HCT116 (cell line): ENCODE measurements at regions not wholly inside any gene's neighbourhood (a gene's known extent, or its start where the extent isn't known, plus 50 kb on each side); places are given as distances from the start of the nearest gene placed in this dataset.

ENCODE experiments used
- ATAC-seq: fragments of 200-7000 bp; cut with Tn5 transposase; 2 replicates; pipeline ENCODE4 v1.9.1; 2020; ENCODE audit warnings: mild to moderate bottlenecking, moderate library complexity
- BruUV-seq: library from RNA; stranded (reverse); fragments of 400-500 nt; replicated peaks from 2 replicates; lab custom pipeline; 2021; lab: Mats Ljungman, UMichigan
- CTCF ChIA-PET: fragments of 300-600 bp; sonication (Branson Sonifier 250); formaldehyde crosslinking; loops from one replicate; lab custom pipeline; 2021; ENCODE audit warnings: antibody characterized with exemption; lab: Charles Lee
- POLR2A ChIA-PET: fragments of 300-600, 350-600 bp; sonication (Branson Sonifier 250); formaldehyde crosslinking; loops from one replicate; lab custom pipeline; 2021; ENCODE audit warnings: antibody characterized with exemption; lab: Charles Lee
- RAD21 ChIA-PET, 2 experiments: fragments of 300-600 bp; sonication (Branson Sonifier 250); formaldehyde crosslinking; loops; one replicate each; lab custom pipeline; 2023; ENCODE audit warnings: low total read pairs in 2 of 2; ENCODE audit not compliant: uncharacterized antibody in 2 of 2, unreplicated experiment in 2 of 2, low non-redundant PET in 1 of 2; lab: Charles Lee
- DNase-seq: peaks from one replicate; pipeline ENCODE4 v3.0.0-alpha.2; 2010; ENCODE audit warnings: low read depth, low spot score
- H2AFZ ChIP-seq: fragments of 200-600 bp; shearing (Covaris generic), sonication (generic); 2 replicates; pipeline ENCODE4 v1.6.1; 2017; ENCODE audit warnings: low read depth, mixed run types, mixed read lengths, antibody characterized with exemption, low read length; ENCODE audit not compliant: poor library complexity, severe bottlenecking
- H3K27ac ChIP-seq: 2 replicates; pipeline ENCODE4 v1.5.1; 2012; ENCODE audit warnings: low read depth, low read length
- H3K27me3 ChIP-seq: fragments of 200-600 bp; sonication (generic); 2 replicates; pipeline ENCODE4 v1.6.1; 2016; ENCODE audit warnings: mixed run types, low read length, mixed read lengths; ENCODE audit not compliant: insufficient read depth
- H3K36me3 ChIP-seq, 2 experiments: fragments of 200-500 bp in 1 of 2; fragments of 200-600 bp in 1 of 2; sonication (Bioruptor generic) in 1 of 2; sonication (generic) in 1 of 2; 2 replicates each; pipeline versions ENCODE4 v1.5.1 to v1.6.1; 2014 to 2016; ENCODE audit warnings: low read length in 2 of 2, inconsistent platforms in 1 of 2, mixed read lengths in 1 of 2, mixed run types in 1 of 2; ENCODE audit not compliant: insufficient read depth in 2 of 2, control insufficient read depth in 1 of 2
- H3K4me1 ChIP-seq, 2 experiments: fragments of 200-600 bp in 1 of 2; sonication (generic) in 1 of 2; 2 replicates each; pipeline versions ENCODE4 v1.5.1 to v1.6.1; 2012 to 2017; ENCODE audit warnings: low read length in 2 of 2, inconsistent platforms in 1 of 2, mild to moderate bottlenecking in 1 of 2, mixed read lengths in 1 of 2, mixed run types in 1 of 2, moderate library complexity in 1 of 2; ENCODE audit not compliant: insufficient read depth in 2 of 2, control insufficient read depth in 1 of 2
- H3K4me2 ChIP-seq: fragments of 200-600 bp; sonication (generic); 2 replicates; pipeline ENCODE4 v1.6.1; 2017; ENCODE audit warnings: mixed run types, low read length, mixed read lengths
- H3K4me3 ChIP-seq, 2 experiments: fragments of 200-600 bp in 1 of 2; sonication (generic) in 1 of 2; replicated peaks in 1 of 2; 2 replicates each; pipeline ENCODE4 v1.5.1; 2011 to 2016; ENCODE audit warnings: low read length in 2 of 2, control low read depth in 1 of 2, low read depth in 1 of 2, mild to moderate bottlenecking in 1 of 2, mixed read lengths in 1 of 2, mixed run types in 1 of 2
- H3K79me2 ChIP-seq: fragments of 200-600 bp; sonication (generic); 2 replicates; pipeline ENCODE4 v1.6.1; 2017; ENCODE audit warnings: mild to moderate bottlenecking, mixed run types, low read length, moderate library complexity, mixed read lengths; ENCODE audit not compliant: insufficient read depth
- H3K9ac ChIP-seq: fragments of 200-600 bp; sonication (generic); 2 replicates; pipeline ENCODE4 v1.6.1; 2016; ENCODE audit warnings: low read length, mixed read lengths
- H3K9me2 ChIP-seq: fragments of 200-600 bp; sonication (generic), shearing (Covaris generic); 2 replicates; pipeline ENCODE4 v1.6.1; 2017; ENCODE audit warnings: mixed run types, mild to moderate bottlenecking, moderate library complexity; ENCODE audit not compliant: insufficient read depth
- H3K9me3 ChIP-seq, 2 experiments: fragments of 200-500 bp in 1 of 2; fragments of 200-600 bp in 1 of 2; sonication (Bioruptor generic) in 1 of 2; sonication (generic) in 1 of 2; 2 replicates each; pipeline ENCODE4 v1.6.1; 2014 to 2017; ENCODE audit warnings: low read length in 2 of 2, mixed read lengths in 2 of 2, inconsistent platforms in 1 of 2, low read depth in 1 of 2, mild to moderate bottlenecking in 1 of 2, mixed run types in 1 of 2, moderate library complexity in 1 of 2; ENCODE audit not compliant: control insufficient read depth in 1 of 2, insufficient read depth in 1 of 2
- H4K20me1 ChIP-seq: fragments of 200-600 bp; sonication (generic), shearing (Covaris generic); 2 replicates; pipeline ENCODE4 v1.6.1; 2017; ENCODE audit warnings: mixed run types, mild to moderate bottlenecking, moderate library complexity; ENCODE audit not compliant: insufficient read depth
- CEBPB ChIP-seq: IDR thresholded peaks from 2 replicates; pipeline ENCODE4 v1.6.1; 2012; ENCODE audit warnings: low read depth
- CTCF ChIP-seq, 3 experiments: fragments of 200-600 bp in 1 of 3; sonication (generic) in 1 of 3; IDR thresholded peaks in 2 of 3; conservative IDR thresholded peaks in 1 of 3; 2 replicates each; pipeline ENCODE4 v1.5.1; 2012 to 2017; ENCODE audit warnings: low read depth in 2 of 3, low read length in 2 of 3, antibody characterized with exemption in 1 of 3, borderline replicate concordance in 1 of 3, control low read depth in 1 of 3, mild to moderate bottlenecking in 1 of 3, mixed read lengths in 1 of 3, mixed run types in 1 of 3, moderate library complexity in 1 of 3; ENCODE audit not compliant: insufficient read depth in 1 of 3
- ELF1 ChIP-seq: IDR thresholded peaks from 2 replicates; pipeline ENCODE4 v1.6.1; 2012; ENCODE audit warnings: low read depth, borderline replicate concordance
- EZH2 ChIP-seq: fragments of 200-600 bp; sonication (generic); IDR thresholded peaks from 2 replicates; pipeline ENCODE4 v1.6.1; 2017; ENCODE audit warnings: antibody characterized with exemption, mixed run types
- EZH2phosphoT487 ChIP-seq: fragments of 200-600 bp; IDR thresholded peaks from 2 replicates; pipeline ENCODE4 v1.6.1; 2018; ENCODE audit warnings: antibody characterized with exemption, borderline replicate concordance
- FOSL1 ChIP-seq: IDR thresholded peaks from 2 replicates; pipeline ENCODE4 v1.6.1; 2012; ENCODE audit warnings: low read depth
- JUND ChIP-seq: IDR thresholded peaks from 2 replicates; pipeline ENCODE4 v1.6.1; 2012
- POLR2A ChIP-seq: IDR thresholded peaks from 2 replicates; pipeline ENCODE4 v1.7.0; 2011; ENCODE audit warnings: borderline replicate concordance; ENCODE audit not compliant: insufficient read depth, insufficient read length; ENCODE audit errors: extremely low read depth
- SIN3A ChIP-seq: IDR thresholded peaks from 2 replicates; pipeline ENCODE4 v1.6.1; 2012; ENCODE audit warnings: low read depth
- SRF ChIP-seq: IDR thresholded peaks from 2 replicates; pipeline ENCODE4 v1.6.1; 2012; ENCODE audit warnings: low read depth
- YY1 ChIP-seq: IDR thresholded peaks from 2 replicates; pipeline ENCODE4 v1.6.1; 2011; ENCODE audit warnings: low read length, low read depth, moderate library complexity, mild to moderate bottlenecking; ENCODE audit not compliant: insufficient replicate concordance; ENCODE audit errors: extremely low read depth
- ZFX ChIP-seq: fragments of 450-650 bp; IDR thresholded peaks from 2 replicates; pipeline ENCODE4 v1.6.1; 2017
- ZNF274 ChIP-seq: fragments of 200-500 bp; sonication (Bioruptor generic); IDR thresholded peaks from 2 replicates; pipeline ENCODE4 v1.6.1; 2014; ENCODE audit warnings: mild to moderate bottlenecking, low read depth, low read length, inconsistent platforms
- intact Hi-C: fragments of 100-400 bp; cut with micrococcal nuclease; formaldehyde crosslinking; loops from 2 replicates; pipeline ENCODE4 v1.10.0; 2022
- TF ChIP-seq, protein P1 (sequence below): IDR thresholded peaks from 2 replicates; pipeline ENCODE4 v1.6.1; 2012
- TF ChIP-seq, protein P2 (sequence below): IDR thresholded peaks from 2 replicates; pipeline ENCODE4 v1.6.1; 2012; ENCODE audit warnings: low read depth

DNA sequence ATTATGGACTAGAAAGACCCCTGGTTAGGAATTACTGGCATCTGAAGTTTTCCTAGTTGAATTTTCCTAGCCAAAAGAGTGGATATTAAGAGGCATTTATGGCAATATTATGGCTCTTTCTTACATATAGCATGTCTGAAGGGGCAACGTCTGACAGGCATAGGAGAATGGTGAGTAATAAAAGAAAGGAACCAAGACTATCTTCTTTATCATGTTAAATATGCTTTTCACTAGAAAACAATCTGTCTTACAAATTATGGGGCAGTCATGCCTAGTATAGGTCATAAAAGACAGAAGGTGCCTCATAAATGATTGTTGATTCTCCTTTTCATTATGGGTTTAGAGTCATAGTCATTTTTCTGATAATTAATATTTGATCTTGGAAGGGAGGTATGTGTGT lies 431.1 kb upstream of the HTR2C start:
- Histone ChIP-seq H3K9ac (no peak overlapping the region), H3K27me3 (no peaks in the 10 kb centered on the region)
- no peak for DNase-seq
- ATAC-seq: no peak
- no peak for TF ChIP-seq JUND
- no peak for TF ChIP-seq EZH2phosphoT487
- TF ChIP-seq CEBPB: no peak
- TF ChIP-seq FOSL1: no peak
- no peak for TF ChIP-seq EZH2
- no peak for TF ChIP-seq ZFX
- TF ChIP-seq ZNF274: no peak
- TF ChIP-seq, protein P1, sequence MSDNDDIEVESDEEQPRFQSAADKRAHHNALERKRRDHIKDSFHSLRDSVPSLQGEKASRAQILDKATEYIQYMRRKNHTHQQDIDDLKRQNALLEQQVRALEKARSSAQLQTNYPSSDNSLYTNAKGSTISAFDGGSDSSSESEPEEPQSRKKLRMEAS: no peak
- TF ChIP-seq, all 23 proteins: peak for 0
- peaks cover 0 to 12% of the 10 kb centered on the region in 2 experiments; a peak in 2 of 4 replicates for H3K4me1 ChIP-seq
- ChIA-PET CTCF (no interaction called here), POLR2A (no interaction called here), RAD21 (no interaction called here)
- H3K27ac ChIP-seq: no peak overlapping the region
- H2AFZ ChIP-seq: peak overlapping the region; percentile 54
- H3K79me2 ChIP-seq: no peaks in the 10 kb centered on the region
- H3K9me2 ChIP-seq: no peaks in the 10 kb centered on the region
- no peaks in the 10 kb centered on the region for H4K20me1 ChIP-seq
- no peaks in the 10 kb centered on the region for H3K36me3 ChIP-seq
- no peaks in the 10 kb centered on the region for H3K9me3 ChIP-seq
- H3K4me2 ChIP-seq: no peak overlapping the region
- no TSS peak for BruUV-seq
- intact Hi-C loops: no loop called here
- no peak overlapping the region for H3K4me3 ChIP-seq

DNA sequence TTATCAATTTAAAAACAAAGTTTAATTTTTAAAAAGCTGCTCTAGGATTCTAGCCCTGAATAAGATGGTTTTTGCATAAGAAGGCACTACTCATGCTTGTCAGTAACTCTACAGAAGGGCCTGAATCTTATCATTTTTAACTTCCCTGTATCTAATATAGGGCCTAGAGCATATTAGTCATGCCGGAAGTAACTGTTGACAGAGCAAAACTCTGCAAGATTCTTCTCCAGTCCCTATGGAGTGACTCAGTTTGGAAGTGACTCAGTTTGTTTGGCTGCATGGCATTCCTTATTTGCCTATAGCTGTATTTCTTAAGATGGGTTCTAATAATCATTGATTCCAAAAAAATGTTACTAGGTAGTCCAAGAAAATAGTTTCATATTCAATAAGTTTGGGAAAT lies 431.8 kb upstream of the HTR2C start:
- Histone ChIP-seq H3K9me3 (no peaks in the 10 kb centered on the region), H3K36me3 (no peaks in the 10 kb centered on the region), H3K27me3 (no peaks in the 10 kb centered on the region), H3K27ac (no peak overlapping the region), H3K4me1 (peaks cover 0 to 12% of the 10 kb centered on the region in 2 experiments; a peak in 2 of 4 replicates), H3K79me2 (no peaks in the 10 kb centered on the region), H3K4me3 (no peak overlapping the region), H4K20me1 (no peaks in the 10 kb centered on the region), H3K9ac (no peak overlapping the region), H3K4me2 (peak overlapping the region; percentile 46), H3K9me2 (no peaks in the 10 kb centered on the region), H2AFZ (peak overlapping the region; percentile 54)
- BruUV-seq: no TSS peak
- intact Hi-C loops: no loop called here
- ChIA-PET POLR2A (no interaction called here), CTCF (no interaction called here), RAD21 (no interaction called here)
- peak; percentile 65 for DNase-seq
- ATAC-seq: peak; percentile 78
- TF ChIP-seq POLR2A (no peak), SIN3A (no peak), SRF (peak; percentile 57; the same call in 1 of the 2 replicates), ELF1 (no peak), EZH2phosphoT487 (no peak), CEBPB (no peak), CTCF (IDR thresholded peaks at IDR 0.05 in 2 of 3, conservative IDR thresholded peaks at IDR 0.05 in 1 of 3; ENCODE audit: borderline replicate concordance in 1 of 3, insufficient read depth in 1 of 3, low read depth in 2 of 3, low read length in 2 of 3) (no peak), YY1 (no peak)
- TF ChIP-seq, protein P2, sequence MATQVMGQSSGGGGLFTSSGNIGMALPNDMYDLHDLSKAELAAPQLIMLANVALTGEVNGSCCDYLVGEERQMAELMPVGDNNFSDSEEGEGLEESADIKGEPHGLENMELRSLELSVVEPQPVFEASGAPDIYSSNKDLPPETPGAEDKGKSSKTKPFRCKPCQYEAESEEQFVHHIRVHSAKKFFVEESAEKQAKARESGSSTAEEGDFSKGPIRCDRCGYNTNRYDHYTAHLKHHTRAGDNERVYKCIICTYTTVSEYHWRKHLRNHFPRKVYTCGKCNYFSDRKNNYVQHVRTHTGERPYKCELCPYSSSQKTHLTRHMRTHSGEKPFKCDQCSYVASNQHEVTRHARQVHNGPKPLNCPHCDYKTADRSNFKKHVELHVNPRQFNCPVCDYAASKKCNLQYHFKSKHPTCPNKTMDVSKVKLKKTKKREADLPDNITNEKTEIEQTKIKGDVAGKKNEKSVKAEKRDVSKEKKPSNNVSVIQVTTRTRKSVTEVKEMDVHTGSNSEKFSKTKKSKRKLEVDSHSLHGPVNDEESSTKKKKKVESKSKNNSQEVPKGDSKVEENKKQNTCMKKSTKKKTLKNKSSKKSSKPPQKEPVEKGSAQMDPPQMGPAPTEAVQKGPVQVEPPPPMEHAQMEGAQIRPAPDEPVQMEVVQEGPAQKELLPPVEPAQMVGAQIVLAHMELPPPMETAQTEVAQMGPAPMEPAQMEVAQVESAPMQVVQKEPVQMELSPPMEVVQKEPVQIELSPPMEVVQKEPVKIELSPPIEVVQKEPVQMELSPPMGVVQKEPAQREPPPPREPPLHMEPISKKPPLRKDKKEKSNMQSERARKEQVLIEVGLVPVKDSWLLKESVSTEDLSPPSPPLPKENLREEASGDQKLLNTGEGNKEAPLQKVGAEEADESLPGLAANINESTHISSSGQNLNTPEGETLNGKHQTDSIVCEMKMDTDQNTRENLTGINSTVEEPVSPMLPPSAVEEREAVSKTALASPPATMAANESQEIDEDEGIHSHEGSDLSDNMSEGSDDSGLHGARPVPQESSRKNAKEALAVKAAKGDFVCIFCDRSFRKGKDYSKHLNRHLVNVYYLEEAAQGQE: no peak
